ENCODE measurements at regions not wholly inside any gene's neighbourhood (a gene's known extent, or its start where the extent isn't known, plus 50 kb on each side); places are given as distances from the start of the nearest gene placed in this dataset.

- Mint-ChIP-seq H3K27me3 (ENCODE audit: unreplicated experiment) (peaks cover 2% of the 10 kb centered on the region), H3K4me1 (ENCODE audit: unreplicated experiment) (no peaks in the 10 kb centered on the region), H3K9me3 (ENCODE audit: unreplicated experiment) (peaks cover 6% of the 10 kb centered on the region), H3K4me3 (ENCODE audit: unreplicated experiment) (no peak overlapping the region), H3K36me3 (ENCODE audit: low read depth, unreplicated experiment) (no peaks in the 10 kb centered on the region), H3K27ac (ENCODE audit: unreplicated experiment) (no peak overlapping the region)
- DNase-seq (ENCODE audit: low spot score), result no peak
- no peak for TF ChIP-seq CTCF (IDR thresholded peaks at IDR 0.05; ENCODE audit: unreplicated experiment)
These were observed 66.4 kb downstream of the ZNF503 start for GRCh38 chr10:75335191-75335590.

- Mint-ChIP-seq H3K4me3 (ENCODE audit: unreplicated experiment) (no peak overlapping the region), H3K4me1 (ENCODE audit: unreplicated experiment) (no peaks in the 10 kb centered on the region), H3K27ac (ENCODE audit: unreplicated experiment) (no peak overlapping the region), H3K36me3 (ENCODE audit: low read depth, unreplicated experiment) (no peaks in the 10 kb centered on the region), H3K27me3 (ENCODE audit: unreplicated experiment) (peaks cover 2% of the 10 kb centered on the region), H3K9me3 (ENCODE audit: unreplicated experiment) (peaks cover 6% of the 10 kb centered on the region)
- DNase-seq (ENCODE audit: low spot score), result no peak
- TF ChIP-seq CTCF (IDR thresholded peaks at IDR 0.05; ENCODE audit: unreplicated experiment), result no peak
These were observed 66.8 kb downstream of the ZNF503 start for GRCh38 chr10:75334720-75335119.

- no peaks in the 10 kb centered on the region for H3K27me3 Mint-ChIP-seq (ENCODE audit: unreplicated experiment)
These were observed 69.5 kb downstream of the ZNF503 start for GRCh38 chr10:75332081-75332480.

GRCh38 chr10:75331081-75331480 lies 70.5 kb downstream of the ZNF503 start:
- Mint-ChIP-seq H3K27me3 (ENCODE audit: unreplicated experiment) (no peaks in the 10 kb centered on the region), H3K4me3 (ENCODE audit: unreplicated experiment) (no peak overlapping the region), H3K36me3 (ENCODE audit: low read depth, unreplicated experiment) (no peaks in the 10 kb centered on the region)

More at GRCh38 chr10:75332081-75332480, 69.5 kb downstream of the ZNF503 start:
- no peak for TF ChIP-seq CTCF (IDR thresholded peaks at IDR 0.05; ENCODE audit: unreplicated experiment)
- DNase-seq (ENCODE audit: low spot score), result no peak
- no peaks in the 10 kb centered on the region for H3K36me3 Mint-ChIP-seq (ENCODE audit: low read depth, unreplicated experiment)
- no peak overlapping the region for H3K4me3 Mint-ChIP-seq (ENCODE audit: unreplicated experiment)
- peaks cover 6% of the 10 kb centered on the region for H3K9me3 Mint-ChIP-seq (ENCODE audit: unreplicated experiment)
- H3K27ac Mint-ChIP-seq (ENCODE audit: unreplicated experiment), result no peak overlapping the region
- no peaks in the 10 kb centered on the region for H3K4me1 Mint-ChIP-seq (ENCODE audit: unreplicated experiment)

More at GRCh38 chr10:75331081-75331480, 70.5 kb downstream of the ZNF503 start:
- no peak for DNase-seq (ENCODE audit: low spot score)
- TF ChIP-seq CTCF (IDR thresholded peaks at IDR 0.05; ENCODE audit: unreplicated experiment), result no peak
- Mint-ChIP-seq H3K4me1 (ENCODE audit: unreplicated experiment) (no peaks in the 10 kb centered on the region), H3K27ac (ENCODE audit: unreplicated experiment) (no peak overlapping the region), H3K9me3 (ENCODE audit: unreplicated experiment) (peaks cover 6% of the 10 kb centered on the region)
